CD14-positive monocyte (primary cell): ENCODE measurements at regions not wholly inside any gene's neighbourhood (a gene's known extent, or its start where the extent isn't known, plus 50 kb on each side); places are given as distances from the start of the nearest gene placed in this dataset.
"Not testable (repeated sequence)": the region's sequence is repeated elsewhere in the genome, so short reads cannot be mapped to it uniquely, and the experiment has no call there.

Experiments
- DNase-seq, 3 donors: peaks; one replicate each; pipeline ENCODE4 v3.0.0-alpha.2; 2011 to 2022
- H2AFZ ChIP-seq: 2 replicates; pipeline ENCODE4 v1.6.0; 2012; ENCODE audit warnings: mild to moderate bottlenecking, low read depth, low read length, inconsistent platforms; ENCODE audit not compliant: insufficient read depth, poor library complexity, severe bottlenecking
- H3K27ac ChIP-seq, 2 donors: 1 replicate in 1 of 2; 2 replicates in 1 of 2; pipeline ENCODE4 v1.5.1; 2012 to 2013; ENCODE audit warnings: low read length in 2 of 2, control low read depth in 1 of 2, inconsistent platforms in 1 of 2, low read depth in 1 of 2, mild to moderate bottlenecking in 1 of 2
- H3K27me3 ChIP-seq, 2 donors: one replicate each; pipeline versions ENCODE4 v1.6.0 to v1.6.1; 2011 to 2013; ENCODE audit warnings: low read length in 2 of 2; ENCODE audit not compliant: control insufficient read depth in 2 of 2, insufficient read depth in 2 of 2
- H3K36me3 ChIP-seq, 2 donors: replicated peaks in 1 of 2; 1 replicate in 1 of 2; 2 replicates in 1 of 2; pipeline versions ENCODE4 v1.5.1 to v1.6.1; 2012 to 2013; ENCODE audit warnings: low read length in 2 of 2, control low read depth in 1 of 2, inconsistent platforms in 1 of 2, mild to moderate bottlenecking in 1 of 2; ENCODE audit not compliant: insufficient read depth in 2 of 2, control insufficient read depth in 1 of 2
- H3K4me1 ChIP-seq, 2 donors: 1 replicate in 1 of 2; 2 replicates in 1 of 2; pipeline versions ENCODE4 v1.5.1 to v1.6.1; 2012 to 2013; ENCODE audit warnings: low read length in 2 of 2, control low read depth in 1 of 2, inconsistent platforms in 1 of 2, mild to moderate bottlenecking in 1 of 2, moderate library complexity in 1 of 2; ENCODE audit not compliant: insufficient read depth in 2 of 2, control insufficient read depth in 1 of 2
- H3K4me2 ChIP-seq: replicated peaks from 2 replicates; pipeline ENCODE3; 2012; ENCODE audit warnings: low read length, moderate library complexity, mild to moderate bottlenecking; ENCODE audit not compliant: poor library complexity, severe bottlenecking; ENCODE audit errors: extremely low read depth
- H3K4me3 ChIP-seq, 3 experiments: fragments of 200-600 bp in 1 of 3; sonication (generic) in 1 of 3; replicated peaks in 1 of 3; 1 replicate in 2 of 3; 2 replicates in 1 of 3; pipeline ENCODE4 v1.5.1; 2011 to 2013; ENCODE audit warnings: low read length in 3 of 3, mild to moderate bottlenecking in 3 of 3, control low read depth in 2 of 3, low read depth in 2 of 3, inconsistent platforms in 1 of 3, moderate library complexity in 1 of 3
- H3K79me2 ChIP-seq: 2 replicates; pipeline ENCODE4 v1.6.0; 2012; ENCODE audit warnings: mild to moderate bottlenecking, control low read depth, inconsistent platforms, low read length, moderate library complexity; ENCODE audit not compliant: insufficient read depth
- H3K9ac ChIP-seq: 2 replicates; pipeline ENCODE4 v1.6.0; 2017; ENCODE audit warnings: low read length, mild to moderate bottlenecking; ENCODE audit not compliant: insufficient read depth, poor library complexity, severe bottlenecking
- H3K9me3 ChIP-seq, 2 donors: replicated peaks in 1 of 2; 1 replicate in 1 of 2; 2 replicates in 1 of 2; pipeline versions ENCODE4 v1.5.1 to v1.6.1; 2012 to 2013; ENCODE audit warnings: low read length in 2 of 2, control low read depth in 1 of 2; ENCODE audit not compliant: control insufficient read depth in 1 of 2, insufficient read depth in 1 of 2
- H4K20me1 ChIP-seq: 2 replicates; pipeline ENCODE4 v1.6.0; 2012; ENCODE audit warnings: mild to moderate bottlenecking, low read length, control low read depth, moderate library complexity; ENCODE audit not compliant: insufficient read depth
- H3K27ac Mint-ChIP-seq, 7 donors: one replicate each; pipeline ENCODE4 v1.8.0; 2020; ENCODE audit warnings: mild to moderate bottlenecking in 7 of 7, mixed read lengths in 7 of 7, moderate library complexity in 6 of 7, inconsistent platforms in 2 of 7
- H3K27me3 Mint-ChIP-seq, 3 donors: one replicate each; pipeline ENCODE4 v1.8.0; 2021 to 2022; ENCODE audit warnings: low read depth in 3 of 3, mild to moderate bottlenecking in 3 of 3, mixed read lengths in 3 of 3, moderate library complexity in 3 of 3, inconsistent platforms in 1 of 3
- H3K36me3 Mint-ChIP-seq, 2 donors: one replicate each; pipeline ENCODE4 v1.8.0; 2020; ENCODE audit warnings: mixed read lengths in 2 of 2, inconsistent platforms in 1 of 2, mild to moderate bottlenecking in 1 of 2
- H3K4me1 Mint-ChIP-seq: one replicate; pipeline ENCODE4 v1.8.0; 2020; ENCODE audit warnings: mild to moderate bottlenecking, mixed read lengths
- H3K4me3 Mint-ChIP-seq, 2 donors: one replicate each; pipeline ENCODE4 v1.8.0; 2020; ENCODE audit warnings: mild to moderate bottlenecking in 2 of 2, mixed read lengths in 2 of 2, moderate library complexity in 1 of 2
- H3K9me3 Mint-ChIP-seq, 7 donors: one replicate each; pipeline ENCODE4 v1.8.0; 2020 to 2022; ENCODE audit warnings: mixed read lengths in 7 of 7, mild to moderate bottlenecking in 6 of 7, moderate library complexity in 6 of 7, inconsistent platforms in 2 of 7
- WGBS: methylation state at CpG from one replicate; pipeline ENCODE4 v1.1.5; 2013; ENCODE audit warnings: missing lambda C conversion rate; ENCODE audit not compliant: insufficient coverage; 5-methylcytosine and 5-hydroxymethylcytosine counted together
- intact Hi-C, 2 donors: fragments of 100-400 bp; cut with micrococcal nuclease; formaldehyde crosslinking; loops; one replicate each; pipeline versions ENCODE4 v1.15.0 to v1.15.1; 2023
- TF ChIP-seq, protein P1 (sequence below): fragments of 200-600 bp; IDR thresholded peaks from one replicate; pipeline ENCODE4 v1.8.0; 2022; ENCODE audit warnings: antibody characterized with exemption, mild to moderate bottlenecking

DNA sequence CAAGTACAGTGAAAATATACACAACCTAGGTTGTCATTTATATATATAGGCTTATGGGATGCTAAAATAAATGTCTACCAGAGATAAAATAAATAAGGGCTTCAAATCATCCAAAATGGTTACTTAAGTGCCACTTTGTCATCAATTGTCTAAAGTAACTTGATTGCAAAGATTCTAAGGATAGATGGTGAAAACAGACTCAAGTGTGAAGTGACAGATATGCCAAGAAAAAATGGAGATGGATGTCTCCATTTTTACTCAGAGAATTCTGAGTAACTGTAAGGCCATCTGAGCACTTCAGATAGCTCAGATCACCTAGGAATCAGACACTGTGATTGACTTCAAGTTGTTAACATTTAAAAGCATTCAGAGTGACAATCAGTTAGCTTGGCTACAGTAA is 824.3 kb downstream of the PRELID2 start:
- no peak overlapping the region for H3K27ac Mint-ChIP-seq
- Histone ChIP-seq H2AFZ (no peak overlapping the region), H3K27ac (no peak overlapping the region), H4K20me1 (no peaks in the 10 kb centered on the region), H3K9ac (no peak overlapping the region), H3K27me3 (no peaks in the 10 kb centered on the region), H3K79me2 (no peaks in the 10 kb centered on the region), H3K9me3 (peaks cover 5 to 6% of the 10 kb centered on the region in 2 donors), H3K4me3 (no peak overlapping the region), H3K4me1 (no peaks in the 10 kb centered on the region), H3K36me3 (no peaks in the 10 kb centered on the region), H3K4me2 (no peak overlapping the region)
- H3K4me1 Mint-ChIP-seq, result no peaks in the 10 kb centered on the region
- H3K27me3 Mint-ChIP-seq, result no peaks in the 10 kb centered on the region
- TF ChIP-seq, protein P1, sequence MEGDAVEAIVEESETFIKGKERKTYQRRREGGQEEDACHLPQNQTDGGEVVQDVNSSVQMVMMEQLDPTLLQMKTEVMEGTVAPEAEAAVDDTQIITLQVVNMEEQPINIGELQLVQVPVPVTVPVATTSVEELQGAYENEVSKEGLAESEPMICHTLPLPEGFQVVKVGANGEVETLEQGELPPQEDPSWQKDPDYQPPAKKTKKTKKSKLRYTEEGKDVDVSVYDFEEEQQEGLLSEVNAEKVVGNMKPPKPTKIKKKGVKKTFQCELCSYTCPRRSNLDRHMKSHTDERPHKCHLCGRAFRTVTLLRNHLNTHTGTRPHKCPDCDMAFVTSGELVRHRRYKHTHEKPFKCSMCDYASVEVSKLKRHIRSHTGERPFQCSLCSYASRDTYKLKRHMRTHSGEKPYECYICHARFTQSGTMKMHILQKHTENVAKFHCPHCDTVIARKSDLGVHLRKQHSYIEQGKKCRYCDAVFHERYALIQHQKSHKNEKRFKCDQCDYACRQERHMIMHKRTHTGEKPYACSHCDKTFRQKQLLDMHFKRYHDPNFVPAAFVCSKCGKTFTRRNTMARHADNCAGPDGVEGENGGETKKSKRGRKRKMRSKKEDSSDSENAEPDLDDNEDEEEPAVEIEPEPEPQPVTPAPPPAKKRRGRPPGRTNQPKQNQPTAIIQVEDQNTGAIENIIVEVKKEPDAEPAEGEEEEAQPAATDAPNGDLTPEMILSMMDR, result no peak
- H3K4me3 Mint-ChIP-seq, result no peak overlapping the region
- no peaks in the 10 kb centered on the region for H3K36me3 Mint-ChIP-seq
- intact Hi-C loops, result no loop called here
- DNase-seq, result no peak
- peaks cover 0 to 9% (median 4%) of the 10 kb centered on the region in 7 donors for H3K9me3 Mint-ChIP-seq

DNA sequence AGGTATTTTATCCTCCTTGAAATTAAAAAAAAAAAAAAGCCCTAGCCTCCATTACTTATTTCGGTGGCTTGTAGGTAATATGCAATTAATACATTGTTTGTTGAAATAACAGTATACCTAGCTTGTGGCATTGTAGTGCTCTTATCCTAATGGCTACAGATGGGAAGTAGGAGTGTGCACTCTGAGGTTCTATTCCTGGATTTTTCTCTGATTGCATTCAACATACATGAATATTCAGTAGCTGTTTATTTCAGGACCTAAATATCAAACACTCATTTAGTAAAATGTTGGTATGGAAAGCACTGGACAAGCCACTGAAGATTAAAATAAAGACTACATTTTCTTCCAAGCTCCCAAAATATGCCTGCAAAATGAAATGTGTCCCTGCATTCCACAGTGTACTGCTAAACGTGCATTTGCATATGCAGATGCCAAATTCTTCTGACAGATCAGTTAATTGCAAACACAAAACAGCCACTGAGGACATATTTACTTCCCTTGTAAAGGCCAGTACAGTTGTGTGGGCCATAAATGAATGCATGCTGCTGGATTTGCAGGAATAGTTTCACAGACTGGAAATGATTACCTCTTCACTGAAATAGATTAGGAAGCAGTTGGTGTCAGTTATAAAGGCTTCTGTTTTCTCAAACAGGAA is 826.1 kb downstream of the PRELID2 start:
- H3K79me2 ChIP-seq, result no peaks in the 10 kb centered on the region
- no peaks in the 10 kb centered on the region for H3K27me3 ChIP-seq
- H3K9me3 ChIP-seq, result peaks cover 0 to 3% of the 10 kb centered on the region in 2 donors
- H3K9ac ChIP-seq, result no peak overlapping the region
- no peaks in the 10 kb centered on the region for H3K4me1 ChIP-seq
- Mint-ChIP-seq H3K4me1 (no peaks in the 10 kb centered on the region), H3K36me3 (no peaks in the 10 kb centered on the region), H3K4me3 (no peak overlapping the region), H3K9me3 (peaks cover 0 to 6% (median 3%) of the 10 kb centered on the region in 7 donors), H3K27ac (no peak overlapping the region), H3K27me3 (no peaks in the 10 kb centered on the region)
- TF ChIP-seq, protein P1, result no peak
- no peaks in the 10 kb centered on the region for H3K36me3 ChIP-seq
- no peaks in the 10 kb centered on the region for H4K20me1 ChIP-seq
- no peak overlapping the region for H3K4me2 ChIP-seq
- WGBS, result 80% methylated on average over 1 of the region's 2 CpGs
- no peak overlapping the region for H3K4me3 ChIP-seq
- H2AFZ ChIP-seq, result no peak overlapping the region
- no peak overlapping the region for H3K27ac ChIP-seq
- intact Hi-C loops, result no loop called here
- no peak for DNase-seq

DNA sequence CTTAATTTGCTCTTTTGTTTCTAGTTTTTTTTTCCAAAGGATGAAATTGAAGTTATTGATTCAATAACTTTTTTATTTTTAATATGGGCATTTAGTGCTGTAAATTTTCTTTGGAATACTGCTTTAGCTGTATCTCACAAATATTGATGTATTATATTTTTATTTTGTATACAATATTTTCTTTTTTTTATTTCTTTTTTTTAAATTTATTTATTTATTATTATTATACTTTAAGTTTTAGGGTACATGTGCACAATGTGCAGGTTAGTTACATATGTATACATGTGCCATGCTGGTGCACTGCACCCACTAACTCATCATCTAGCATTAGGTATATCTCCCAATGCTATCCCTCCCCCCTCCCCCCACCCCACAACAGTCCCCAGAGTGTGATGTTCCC is 823.7 kb downstream of the KCTD16 start:
- DNase-seq, H3K27ac ChIP-seq, H3K9me3 ChIP-seq, H4K20me1 ChIP-seq, H3K9ac ChIP-seq, H3K27ac Mint-ChIP-seq, H3K79me2 ChIP-seq, intact Hi-C loops, H3K27me3 ChIP-seq, H3K4me2 ChIP-seq, H2AFZ ChIP-seq, H3K4me1 ChIP-seq, H3K9me3 Mint-ChIP-seq, H3K36me3 ChIP-seq, H3K27me3 Mint-ChIP-seq, H3K36me3 Mint-ChIP-seq, H3K4me3 ChIP-seq, H3K4me1 Mint-ChIP-seq, H3K4me3 Mint-ChIP-seq: not testable (repeated sequence)
